ENCODE measurements at regions not wholly inside any gene's neighbourhood (a gene's known extent, or its start where the extent isn't known, plus 50 kb on each side); places are given as distances from the start of the nearest gene placed in this dataset.

DNA sequence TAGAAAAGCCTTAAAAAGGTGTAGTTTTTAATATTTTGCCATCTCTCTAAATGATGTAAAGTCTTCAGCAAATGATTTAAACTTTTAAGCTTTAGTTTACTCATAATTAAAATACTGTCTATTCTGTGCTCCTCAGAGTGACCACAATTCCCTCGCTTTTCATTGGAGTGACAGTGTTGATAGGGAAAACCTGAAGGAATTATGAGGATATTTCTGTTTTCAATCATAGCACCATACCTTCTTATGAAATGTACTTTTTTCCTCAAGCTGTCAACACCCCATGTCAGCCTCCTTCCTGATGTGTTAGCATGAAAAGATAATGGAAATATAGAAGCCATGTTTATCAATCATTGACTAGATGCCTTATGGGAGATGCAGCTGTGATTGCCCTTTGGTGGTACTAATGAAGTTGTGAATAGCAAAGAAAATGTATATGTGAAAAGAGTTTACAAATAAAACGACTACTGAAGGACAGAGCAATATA is 145.4 kb upstream of the EYS start:
- no peak for TF ChIP-seq ZNF696 (CRISPR knock-in tag; conservative IDR thresholded peaks at IDR 0.05)
- TF ChIP-seq, protein P1, sequence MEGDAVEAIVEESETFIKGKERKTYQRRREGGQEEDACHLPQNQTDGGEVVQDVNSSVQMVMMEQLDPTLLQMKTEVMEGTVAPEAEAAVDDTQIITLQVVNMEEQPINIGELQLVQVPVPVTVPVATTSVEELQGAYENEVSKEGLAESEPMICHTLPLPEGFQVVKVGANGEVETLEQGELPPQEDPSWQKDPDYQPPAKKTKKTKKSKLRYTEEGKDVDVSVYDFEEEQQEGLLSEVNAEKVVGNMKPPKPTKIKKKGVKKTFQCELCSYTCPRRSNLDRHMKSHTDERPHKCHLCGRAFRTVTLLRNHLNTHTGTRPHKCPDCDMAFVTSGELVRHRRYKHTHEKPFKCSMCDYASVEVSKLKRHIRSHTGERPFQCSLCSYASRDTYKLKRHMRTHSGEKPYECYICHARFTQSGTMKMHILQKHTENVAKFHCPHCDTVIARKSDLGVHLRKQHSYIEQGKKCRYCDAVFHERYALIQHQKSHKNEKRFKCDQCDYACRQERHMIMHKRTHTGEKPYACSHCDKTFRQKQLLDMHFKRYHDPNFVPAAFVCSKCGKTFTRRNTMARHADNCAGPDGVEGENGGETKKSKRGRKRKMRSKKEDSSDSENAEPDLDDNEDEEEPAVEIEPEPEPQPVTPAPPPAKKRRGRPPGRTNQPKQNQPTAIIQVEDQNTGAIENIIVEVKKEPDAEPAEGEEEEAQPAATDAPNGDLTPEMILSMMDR (IDR thresholded peaks at IDR 0.05 in 2 of 3, conservative IDR thresholded peaks at IDR 0.05 in 1 of 3; ENCODE audit: insufficient read depth in 2 of 3, low read depth in 1 of 3, low read length in 3 of 3) = no peak
- TF ChIP-seq POLR2A (conservative IDR thresholded peaks at IDR 0.05) = no peak
- no peak for TF ChIP-seq HCFC1 (IDR thresholded peaks at IDR 0.05; ENCODE audit: low read depth, low read length)
- TF ChIP-seq ZNF766 (CRISPR knock-in tag; conservative IDR thresholded peaks at IDR 0.05) = no peak
- TF ChIP-seq DACH1 (IDR thresholded peaks at IDR 0.05; ENCODE audit: partially characterized antibody) = no peak
- no peak for TF ChIP-seq JUND (IDR thresholded peaks at IDR 0.05; ENCODE audit: borderline replicate concordance, low read depth, low read length)
- no peak for TF ChIP-seq JUND (tag; IDR thresholded peaks at IDR 0.05; ENCODE audit: borderline replicate concordance, low read depth, low read length)
- no peak for TF ChIP-seq BHLHE40 (IDR thresholded peaks at IDR 0.05; ENCODE audit: low read length)
- no peak for TF ChIP-seq YY1 (IDR thresholded peaks at IDR 0.05; ENCODE audit: borderline replicate concordance in 1 of 3, control insufficient read depth in 1 of 3, extremely low read depth in 1 of 3, insufficient read depth in 3 of 3, insufficient read length in 1 of 3, insufficient replicate concordance in 2 of 3, low read depth in 1 of 3, low read length in 2 of 3)

Measured in K562 (cell line).